Endothelial cell of umbilical vein (primary cell): ENCODE measurements at regions not wholly inside any gene's neighbourhood (a gene's known extent, or its start where the extent isn't known, plus 50 kb on each side); places are given as distances from the start of the nearest gene placed in this dataset.

Experiments used
- BruUV-seq: library from RNA; stranded (reverse); fragments of 400-500 nt; replicated peaks from 2 replicates; lab custom pipeline; 2021; lab: Mats Ljungman, UMichigan
- CTCF ChIA-PET: fragments of 300-600, 350-600 bp; sonication (Branson Sonifier 250); formaldehyde crosslinking; loops from one replicate; lab custom pipeline; 2021; ENCODE audit warnings: antibody characterized with exemption, inconsistent platforms; lab: Charles Lee
- POLR2A ChIA-PET: fragments of 300-600, 350-600 bp; sonication (Branson Sonifier 250); formaldehyde crosslinking; loops from one replicate; lab custom pipeline; 2021; ENCODE audit warnings: antibody characterized with exemption, inconsistent platforms; lab: Charles Lee
- DNase-seq: peaks from one replicate; pipeline ENCODE4 v3.0.0-alpha.2; 2011; ENCODE audit warnings: low read depth, low spot score
- FAIRE-seq: peaks from 2 replicates; lab custom pipeline; 2011; peaks lifted over from hg19 to GRCh38; lab: Jason Lieb, UNC
- H2AFZ ChIP-seq: 2 replicates; pipeline ENCODE4 v1.6.0; 2012; ENCODE audit warnings: low read depth, low read length, control low read depth, inconsistent platforms
- H3K27ac ChIP-seq: 2 replicates; pipeline ENCODE4 v1.5.1; 2011; ENCODE audit warnings: low read depth, mild to moderate bottlenecking, control low read depth, low read length, moderate library complexity; ENCODE audit not compliant: insufficient read depth
- H3K27me3 ChIP-seq, 2 experiments: 2 replicates each; pipeline versions ENCODE4 v1.6.0 to v1.6.1; 2011; ENCODE audit warnings: low read length in 2 of 2, mixed read lengths in 1 of 2; ENCODE audit not compliant: control insufficient read depth in 2 of 2, insufficient read depth in 2 of 2
- H3K36me3 ChIP-seq, 2 experiments: 2 replicates in 1 of 2; 3 replicates in 1 of 2; pipeline ENCODE4 v1.5.1; 2011; ENCODE audit warnings: low read length in 2 of 2, mild to moderate bottlenecking in 1 of 2, moderate library complexity in 1 of 2; ENCODE audit not compliant: control insufficient read depth in 2 of 2, insufficient read depth in 2 of 2; ENCODE audit errors: extremely low read depth in 1 of 2
- H3K4me1 ChIP-seq: 3 replicates; pipeline ENCODE4 v1.5.1; 2011; ENCODE audit warnings: mild to moderate bottlenecking, low read length; ENCODE audit not compliant: control insufficient read depth, insufficient read depth; ENCODE audit errors: extremely low read depth
- H3K4me2 ChIP-seq: 2 replicates; pipeline ENCODE4 v1.6.1; 2011; ENCODE audit warnings: low read length, control low read depth, mixed read lengths; ENCODE audit not compliant: insufficient read depth
- H3K4me3 ChIP-seq, 3 experiments: fragments of 200-600 bp in 1 of 3; sonication (generic), shearing (Covaris generic) in 1 of 3; replicated peaks in 1 of 3; 2 replicates each; pipeline ENCODE4 v1.5.1; 2011 to 2016; ENCODE audit warnings: control low read depth in 3 of 3, low read length in 3 of 3, mild to moderate bottlenecking in 2 of 3, inconsistent platforms in 1 of 3, low read depth in 1 of 3, moderate library complexity in 1 of 3; ENCODE audit not compliant: insufficient read depth in 1 of 3
- H3K79me2 ChIP-seq: 2 replicates; pipeline ENCODE4 v1.6.0; 2012; ENCODE audit warnings: low read length, inconsistent platforms; ENCODE audit not compliant: control insufficient read depth, insufficient read depth
- H3K9ac ChIP-seq: replicated peaks from 2 replicates; pipeline ENCODE3; 2011; ENCODE audit warnings: low read length, control low read depth; ENCODE audit not compliant: insufficient read depth; ENCODE audit errors: extremely low read depth
- H3K9me1 ChIP-seq: replicated peaks from 3 replicates; pipeline ENCODE4 v1.6.0; 2011; ENCODE audit warnings: mild to moderate bottlenecking, low read length; ENCODE audit not compliant: control insufficient read depth, insufficient read depth; ENCODE audit errors: extremely low read depth
- H3K9me3 ChIP-seq: replicated peaks from 2 replicates; pipeline ENCODE4 v1.5.1; 2012; ENCODE audit warnings: low read length, inconsistent platforms; ENCODE audit not compliant: control insufficient read depth, insufficient read depth
- H4K20me1 ChIP-seq: replicated peaks from 2 replicates; pipeline ENCODE3; 2011; ENCODE audit warnings: mild to moderate bottlenecking, low read length; ENCODE audit not compliant: control insufficient read depth, insufficient read depth; ENCODE audit errors: extremely low read depth
- CTCF ChIP-seq, 2 donors: IDR thresholded peaks; 1 replicate in 1 of 2; 2 replicates in 1 of 2; pipeline ENCODE4 v1.5.1; 2011; ENCODE audit warnings: low read length in 2 of 2, mild to moderate bottlenecking in 2 of 2, moderate library complexity in 2 of 2, control low read depth in 1 of 2, inconsistent platforms in 1 of 2, low read depth in 1 of 2; ENCODE audit not compliant: insufficient read depth in 1 of 2; ENCODE audit errors: extremely low read depth in 1 of 2
- EZH2 ChIP-seq: IDR thresholded peaks from 2 replicates; pipeline ENCODE4 v1.6.1; 2012; ENCODE audit warnings: borderline replicate concordance, low read depth, mild to moderate bottlenecking, moderate library complexity, low read length, inconsistent platforms; ENCODE audit not compliant: severe bottlenecking
- FOS ChIP-seq: IDR thresholded peaks from 2 replicates; pipeline ENCODE4 v1.6.1; 2011; ENCODE audit warnings: mild to moderate bottlenecking, low read length, moderate library complexity, borderline replicate concordance; ENCODE audit not compliant: insufficient read depth
- GATA2 ChIP-seq: IDR thresholded peaks from 2 replicates; pipeline ENCODE4 v1.7.0; 2011; ENCODE audit warnings: low read depth, mild to moderate bottlenecking, moderate library complexity, mixed read lengths, low read length; ENCODE audit not compliant: insufficient read length, insufficient read depth
- JUN ChIP-seq: IDR thresholded peaks from 2 replicates; pipeline ENCODE4 v1.6.1; 2011; ENCODE audit warnings: borderline replicate concordance, low read depth; ENCODE audit not compliant: insufficient read length, insufficient read depth
- MAX ChIP-seq: IDR thresholded peaks from 2 replicates; pipeline ENCODE4 v1.6.1; 2011; ENCODE audit not compliant: insufficient read depth, insufficient read length
- MYC ChIP-seq: IDR thresholded peaks from one replicate; pipeline ENCODE4 v1.6.1; 2011; ENCODE audit warnings: mild to moderate bottlenecking, low read depth, low read length
- POLR2A ChIP-seq: IDR thresholded peaks from 2 replicates; pipeline ENCODE4 v1.6.1; 2012; ENCODE audit warnings: low read depth, mild to moderate bottlenecking, control low read depth, low read length
- POLR2AphosphoS5 ChIP-seq: IDR thresholded peaks from 2 replicates; pipeline ENCODE4 v1.6.1; 2012; ENCODE audit warnings: low read depth, mild to moderate bottlenecking, control low read depth, low read length, moderate library complexity; ENCODE audit not compliant: insufficient read depth
- dilution Hi-C: fragments of 300-500 bp; cut with MboI; formaldehyde crosslinking; loops from one replicate; pipeline ENCODE4 v1.15.0; 2019; ENCODE audit warnings: low sequenced_read_pairs; ENCODE audit not compliant: extremely low pct_ligation_motif_present
- intact Hi-C: fragments of 100-400 bp; cut with micrococcal nuclease; formaldehyde crosslinking; loops from one replicate; pipeline ENCODE4 v1.10.0; 2022

- H4K20me1 ChIP-seq = no peaks in the 10 kb centered on the region
- no peak for FAIRE-seq
- intact Hi-C loops = no loop called here
- H3K9me1 ChIP-seq = no peaks in the 10 kb centered on the region
- H3K27me3 ChIP-seq = no peaks in the 10 kb centered on the region
- no peaks in the 10 kb centered on the region for H3K36me3 ChIP-seq
- no peaks in the 10 kb centered on the region for H3K4me1 ChIP-seq
- no peak overlapping the region for H2AFZ ChIP-seq
- DNase-seq = no peak
- H3K9me3 ChIP-seq = no peaks in the 10 kb centered on the region
- no peak overlapping the region for H3K4me2 ChIP-seq
- H3K9ac ChIP-seq = no peak overlapping the region
- BruUV-seq = no TSS peak
- dilution Hi-C loops = no loop called here
- no peak overlapping the region for H3K4me3 ChIP-seq
- ChIA-PET POLR2A (no interaction called here), CTCF (no interaction called here)
- no peak for TF ChIP-seq FOS
- no peak for TF ChIP-seq POLR2A
- TF ChIP-seq CTCF (IDR thresholded peaks at IDR 0.05; ENCODE audit: extremely low read depth in 1 of 2, insufficient read depth in 1 of 2, low read depth in 1 of 2, low read length in 2 of 2) = no peak
- no peak for TF ChIP-seq MYC
- no peak for TF ChIP-seq JUN
- TF ChIP-seq GATA2 = no peak
- no peak for TF ChIP-seq POLR2AphosphoS5
- TF ChIP-seq MAX = no peak
- no peak for TF ChIP-seq EZH2
- H3K79me2 ChIP-seq = no peaks in the 10 kb centered on the region
- H3K27ac ChIP-seq = no peak overlapping the region
These were observed 614.2 kb upstream of the COBL start for GRCh38 chr7:51930834-51931233.
